HL-60 (cell line): ENCODE measurements at regions not wholly inside any gene's neighbourhood (a gene's known extent, or its start where the extent isn't known, plus 50 kb on each side); places are given as distances from the start of the nearest gene placed in this dataset.

ENCODE experiments used
- DNase-seq, 2 experiments: peaks; one replicate each; pipeline ENCODE4 v3.0.0-alpha.2; 2010 to 2020; ENCODE audit warnings: low read depth in 1 of 2, low spot score in 1 of 2
- H3K27ac ChIP-seq: fragments of 250-450 bp; sonication (Bioruptor Pico); replicated peaks from 2 replicates; pipeline ENCODE4 v1.5.1; 2020; ENCODE audit warnings: mild to moderate bottlenecking, moderate library complexity
- H3K27me3 ChIP-seq: fragments of 250-450 bp; sonication (Bioruptor Pico); 2 replicates; pipeline ENCODE4 v1.5.1; 2021; ENCODE audit warnings: mild to moderate bottlenecking, moderate library complexity; ENCODE audit not compliant: insufficient read depth, poor library complexity, severe bottlenecking
- H3K4me3 ChIP-seq: replicated peaks from 2 replicates; pipeline ENCODE4 v1.5.1; 2011; ENCODE audit warnings: mild to moderate bottlenecking, control low read depth, low read length; ENCODE audit not compliant: insufficient read depth
- GABPA ChIP-seq: IDR thresholded peaks from 2 replicates; pipeline ENCODE4 v1.6.1; 2012; ENCODE audit warnings: low read depth
- POLR2AphosphoS5 ChIP-seq: IDR thresholded peaks from 2 replicates; pipeline ENCODE4 v1.6.1; 2012; ENCODE audit warnings: low read depth
- SPI1 ChIP-seq: IDR thresholded peaks from 2 replicates; pipeline ENCODE4 v1.6.1; 2012; ENCODE audit warnings: low read depth, mild to moderate bottlenecking, borderline replicate concordance
- TF ChIP-seq, protein P1 (sequence below): IDR thresholded peaks from 2 replicates; pipeline ENCODE4 v1.6.1; 2012; ENCODE audit warnings: low read depth; ENCODE audit not compliant: insufficient replicate concordance
- TF ChIP-seq, protein P2 (sequence below): IDR thresholded peaks from one replicate; pipeline ENCODE4 v1.5.1; 2011; ENCODE audit warnings: low read length, control low read depth, inconsistent platforms; ENCODE audit not compliant: insufficient read depth

DNA sequence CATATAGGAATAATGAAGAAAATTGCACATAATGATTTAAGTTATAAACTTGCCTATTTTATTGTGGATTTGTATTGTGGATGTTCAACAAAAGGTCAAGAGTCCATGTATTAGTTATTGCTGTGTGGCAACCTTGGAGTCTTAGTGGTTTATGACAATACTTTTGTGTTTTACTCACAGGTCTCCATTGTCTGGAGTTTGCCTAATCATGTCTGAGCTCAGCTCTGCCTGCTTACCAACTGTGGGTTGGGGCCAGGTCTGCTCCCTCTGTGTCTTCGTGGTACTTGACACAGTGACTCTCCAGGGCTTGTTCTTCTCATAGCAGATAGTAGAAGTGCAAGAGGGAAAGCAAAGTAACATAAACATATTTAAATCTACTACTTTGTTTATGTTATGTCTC, 382.5 kb downstream of the CBLN2 start:
- DNase-seq = no peak
- no peak overlapping the region for H3K27ac ChIP-seq
- no peak for TF ChIP-seq POLR2AphosphoS5
- TF ChIP-seq, protein P1, sequence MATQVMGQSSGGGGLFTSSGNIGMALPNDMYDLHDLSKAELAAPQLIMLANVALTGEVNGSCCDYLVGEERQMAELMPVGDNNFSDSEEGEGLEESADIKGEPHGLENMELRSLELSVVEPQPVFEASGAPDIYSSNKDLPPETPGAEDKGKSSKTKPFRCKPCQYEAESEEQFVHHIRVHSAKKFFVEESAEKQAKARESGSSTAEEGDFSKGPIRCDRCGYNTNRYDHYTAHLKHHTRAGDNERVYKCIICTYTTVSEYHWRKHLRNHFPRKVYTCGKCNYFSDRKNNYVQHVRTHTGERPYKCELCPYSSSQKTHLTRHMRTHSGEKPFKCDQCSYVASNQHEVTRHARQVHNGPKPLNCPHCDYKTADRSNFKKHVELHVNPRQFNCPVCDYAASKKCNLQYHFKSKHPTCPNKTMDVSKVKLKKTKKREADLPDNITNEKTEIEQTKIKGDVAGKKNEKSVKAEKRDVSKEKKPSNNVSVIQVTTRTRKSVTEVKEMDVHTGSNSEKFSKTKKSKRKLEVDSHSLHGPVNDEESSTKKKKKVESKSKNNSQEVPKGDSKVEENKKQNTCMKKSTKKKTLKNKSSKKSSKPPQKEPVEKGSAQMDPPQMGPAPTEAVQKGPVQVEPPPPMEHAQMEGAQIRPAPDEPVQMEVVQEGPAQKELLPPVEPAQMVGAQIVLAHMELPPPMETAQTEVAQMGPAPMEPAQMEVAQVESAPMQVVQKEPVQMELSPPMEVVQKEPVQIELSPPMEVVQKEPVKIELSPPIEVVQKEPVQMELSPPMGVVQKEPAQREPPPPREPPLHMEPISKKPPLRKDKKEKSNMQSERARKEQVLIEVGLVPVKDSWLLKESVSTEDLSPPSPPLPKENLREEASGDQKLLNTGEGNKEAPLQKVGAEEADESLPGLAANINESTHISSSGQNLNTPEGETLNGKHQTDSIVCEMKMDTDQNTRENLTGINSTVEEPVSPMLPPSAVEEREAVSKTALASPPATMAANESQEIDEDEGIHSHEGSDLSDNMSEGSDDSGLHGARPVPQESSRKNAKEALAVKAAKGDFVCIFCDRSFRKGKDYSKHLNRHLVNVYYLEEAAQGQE = no peak
- no peak for TF ChIP-seq GABPA
- TF ChIP-seq SPI1 = no peak
- TF ChIP-seq, protein P2, sequence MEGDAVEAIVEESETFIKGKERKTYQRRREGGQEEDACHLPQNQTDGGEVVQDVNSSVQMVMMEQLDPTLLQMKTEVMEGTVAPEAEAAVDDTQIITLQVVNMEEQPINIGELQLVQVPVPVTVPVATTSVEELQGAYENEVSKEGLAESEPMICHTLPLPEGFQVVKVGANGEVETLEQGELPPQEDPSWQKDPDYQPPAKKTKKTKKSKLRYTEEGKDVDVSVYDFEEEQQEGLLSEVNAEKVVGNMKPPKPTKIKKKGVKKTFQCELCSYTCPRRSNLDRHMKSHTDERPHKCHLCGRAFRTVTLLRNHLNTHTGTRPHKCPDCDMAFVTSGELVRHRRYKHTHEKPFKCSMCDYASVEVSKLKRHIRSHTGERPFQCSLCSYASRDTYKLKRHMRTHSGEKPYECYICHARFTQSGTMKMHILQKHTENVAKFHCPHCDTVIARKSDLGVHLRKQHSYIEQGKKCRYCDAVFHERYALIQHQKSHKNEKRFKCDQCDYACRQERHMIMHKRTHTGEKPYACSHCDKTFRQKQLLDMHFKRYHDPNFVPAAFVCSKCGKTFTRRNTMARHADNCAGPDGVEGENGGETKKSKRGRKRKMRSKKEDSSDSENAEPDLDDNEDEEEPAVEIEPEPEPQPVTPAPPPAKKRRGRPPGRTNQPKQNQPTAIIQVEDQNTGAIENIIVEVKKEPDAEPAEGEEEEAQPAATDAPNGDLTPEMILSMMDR = no peak

DNA sequence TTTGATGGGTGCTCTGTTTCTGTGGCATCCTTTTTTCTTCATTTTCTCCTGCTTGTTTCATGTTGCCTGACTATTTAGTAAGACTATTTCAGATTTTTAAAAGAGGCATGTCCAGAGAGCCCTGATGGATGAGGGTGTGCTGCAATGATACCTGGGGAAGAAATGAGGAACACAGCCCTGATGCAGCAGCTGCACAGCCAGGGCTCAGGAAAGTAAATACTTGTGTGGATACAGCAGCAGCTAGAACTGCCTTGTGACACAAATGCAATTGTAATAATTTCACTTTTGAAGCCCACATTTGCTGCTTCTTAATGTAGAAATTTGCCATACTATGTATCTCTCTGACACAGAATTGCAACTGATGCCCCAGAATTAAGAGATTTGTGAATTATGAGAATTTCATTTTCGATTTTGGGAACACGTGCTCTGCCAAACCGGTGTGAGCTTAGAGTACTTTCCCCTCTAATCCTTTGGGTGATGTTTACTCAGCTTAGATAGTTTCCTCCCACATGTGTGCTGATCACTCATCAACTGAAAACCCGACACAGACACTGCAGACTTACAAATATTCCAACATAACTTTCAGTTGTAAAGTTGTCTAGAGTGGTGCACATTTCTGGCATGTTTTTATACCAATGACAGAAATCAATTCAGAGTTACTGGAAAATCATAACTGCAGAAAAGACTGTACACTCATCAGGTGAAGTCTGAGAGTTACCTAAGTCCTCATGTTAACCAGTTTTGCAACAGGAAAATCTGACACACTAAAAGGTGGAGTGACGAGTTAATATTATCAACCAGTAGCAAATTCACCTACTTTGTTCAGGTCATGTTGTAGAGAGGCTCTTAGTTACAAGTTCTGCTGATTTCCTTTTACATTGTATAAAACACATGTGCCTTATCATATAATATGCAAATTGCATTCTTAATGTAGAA, 383.4 kb downstream of the CBLN2 start:
- no peaks in the 10 kb centered on the region for H3K27me3 ChIP-seq
- no peak for DNase-seq
- H3K27ac ChIP-seq = no peak overlapping the region
- no peak overlapping the region for H3K4me3 ChIP-seq
- TF ChIP-seq SPI1 (no peak), GABPA (no peak), POLR2AphosphoS5 (no peak)
- TF ChIP-seq, protein P1 = no peak
- TF ChIP-seq, protein P2 = no peak

More for the DNA sequence above, 382.5 kb downstream of the CBLN2 start:
- H3K27me3 ChIP-seq = no peaks in the 10 kb centered on the region
- no peak overlapping the region for H3K4me3 ChIP-seq

- no peak for DNase-seq
- TF ChIP-seq, protein P2 = no peak
- TF ChIP-seq GABPA = no peak
- TF ChIP-seq, protein P1 = no peak
- no peak for TF ChIP-seq POLR2AphosphoS5
- TF ChIP-seq SPI1 = no peak
- Histone ChIP-seq H3K4me3 (no peak overlapping the region), H3K27me3 (no peaks in the 10 kb centered on the region), H3K27ac (no peak overlapping the region)
Observed at GRCh38 chr18:72155327-72155726, 388.8 kb downstream of the CBLN2 start.
